RWPE1 (cell line): ENCODE measurements at regions not wholly inside any gene's neighbourhood (a gene's known extent, or its start where the extent isn't known, plus 50 kb on each side); places are given as distances from the start of the nearest gene placed in this dataset.
"Not testable (repeated sequence)": the region's sequence is repeated elsewhere in the genome, so short reads cannot be mapped to it uniquely, and the experiment has no call there.

Experiments
- CTCF ChIA-PET: fragments of 350-600 bp; sonication (Branson Sonifier 250); formaldehyde crosslinking; extraction: SDS; loops from one replicate; lab custom pipeline; 2021; lab: Yijun Ruan, JAX
- POLR2A ChIA-PET: fragments of 400-600 bp; formaldehyde crosslinking; extraction: SDS; loops from one replicate; lab custom pipeline; 2020; ENCODE audit warnings: antibody characterized with exemption; ENCODE audit not compliant: low non-redundant PET; lab: Yijun Ruan, JAX
- DNase-seq: peaks from one replicate; pipeline ENCODE4 v3.0.0; 2012; ENCODE audit warnings: low spot score
- H3K27ac ChIP-seq: fragments of 450-650 bp; 2 replicates; pipeline ENCODE4 v1.5.1; 2017
- TF ChIP-seq, protein P1 (sequence below): fragments of 450-650 bp; conservative IDR thresholded peaks from 2 replicates; pipeline ENCODE4 v1.5.1; 2017; ENCODE audit warnings: low read depth, mild to moderate bottlenecking

GRCh38 chr12:131333136-131333535, 377.8 kb upstream of the SFSWAP start:
- CTCF ChIA-PET = no interaction called here
- H3K27ac ChIP-seq = no peak overlapping the region
- POLR2A ChIA-PET = no interaction called here
- TF ChIP-seq, protein P1, sequence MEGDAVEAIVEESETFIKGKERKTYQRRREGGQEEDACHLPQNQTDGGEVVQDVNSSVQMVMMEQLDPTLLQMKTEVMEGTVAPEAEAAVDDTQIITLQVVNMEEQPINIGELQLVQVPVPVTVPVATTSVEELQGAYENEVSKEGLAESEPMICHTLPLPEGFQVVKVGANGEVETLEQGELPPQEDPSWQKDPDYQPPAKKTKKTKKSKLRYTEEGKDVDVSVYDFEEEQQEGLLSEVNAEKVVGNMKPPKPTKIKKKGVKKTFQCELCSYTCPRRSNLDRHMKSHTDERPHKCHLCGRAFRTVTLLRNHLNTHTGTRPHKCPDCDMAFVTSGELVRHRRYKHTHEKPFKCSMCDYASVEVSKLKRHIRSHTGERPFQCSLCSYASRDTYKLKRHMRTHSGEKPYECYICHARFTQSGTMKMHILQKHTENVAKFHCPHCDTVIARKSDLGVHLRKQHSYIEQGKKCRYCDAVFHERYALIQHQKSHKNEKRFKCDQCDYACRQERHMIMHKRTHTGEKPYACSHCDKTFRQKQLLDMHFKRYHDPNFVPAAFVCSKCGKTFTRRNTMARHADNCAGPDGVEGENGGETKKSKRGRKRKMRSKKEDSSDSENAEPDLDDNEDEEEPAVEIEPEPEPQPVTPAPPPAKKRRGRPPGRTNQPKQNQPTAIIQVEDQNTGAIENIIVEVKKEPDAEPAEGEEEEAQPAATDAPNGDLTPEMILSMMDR = no peak
- no peak for DNase-seq

- TF ChIP-seq, protein P1 = no peak
- no peak overlapping the region for H3K27ac ChIP-seq
- POLR2A ChIA-PET = no interaction called here
- DNase-seq = no peak
- CTCF ChIA-PET = no interaction called here
These were observed 377.1 kb upstream of the SFSWAP start for GRCh38 chr12:131333621-131334440.

DNA sequence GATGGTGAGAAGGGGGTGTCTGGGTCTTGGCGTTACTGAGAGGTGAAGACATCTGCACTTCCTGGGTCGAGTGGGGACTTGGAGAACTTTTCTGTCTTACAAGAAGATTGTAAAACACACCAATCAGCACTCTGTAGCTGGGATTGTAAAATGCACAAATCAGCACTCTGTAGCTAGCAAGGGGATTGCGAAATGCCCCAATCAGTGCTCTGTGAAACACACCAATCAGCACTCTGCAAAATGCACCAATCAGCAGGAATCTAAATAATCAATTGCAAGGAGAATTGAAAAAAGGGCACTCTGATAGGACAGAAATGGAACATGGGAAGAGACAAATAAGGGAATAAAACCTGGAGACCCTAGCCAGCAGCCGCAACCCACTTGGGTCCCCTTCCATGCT, 376.1 kb upstream of the SFSWAP start:
- POLR2A ChIA-PET = no interaction called here
- CTCF ChIA-PET = no interaction called here
- H3K27ac ChIP-seq = no peak overlapping the region
- TF ChIP-seq, protein P1 = no peak
- no peak for DNase-seq

DNA sequence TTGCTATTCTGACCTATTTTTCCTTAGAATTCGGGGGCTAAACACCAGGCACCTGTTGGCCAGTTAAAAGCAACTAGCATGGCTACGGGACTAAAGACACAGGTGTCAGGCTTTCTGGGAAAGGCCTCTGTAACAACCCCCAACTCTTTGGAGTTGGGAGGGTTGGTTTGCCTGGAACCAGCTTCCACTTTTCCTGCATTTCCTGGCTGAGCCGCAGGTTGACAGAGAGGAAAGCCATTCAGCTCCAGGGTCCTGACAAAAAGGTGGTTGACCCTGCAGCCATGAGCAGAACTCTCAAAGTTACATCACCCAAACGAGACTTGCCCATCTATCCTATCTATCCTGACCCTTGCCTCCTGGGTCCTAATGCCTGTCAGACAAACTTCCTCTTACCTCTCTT, 375.4 kb upstream of the SFSWAP start:
- ChIA-PET CTCF (no interaction called here), POLR2A (no interaction called here)
- no peak overlapping the region for H3K27ac ChIP-seq
- TF ChIP-seq, protein P1 = no peak
- DNase-seq = no peak

DNA sequence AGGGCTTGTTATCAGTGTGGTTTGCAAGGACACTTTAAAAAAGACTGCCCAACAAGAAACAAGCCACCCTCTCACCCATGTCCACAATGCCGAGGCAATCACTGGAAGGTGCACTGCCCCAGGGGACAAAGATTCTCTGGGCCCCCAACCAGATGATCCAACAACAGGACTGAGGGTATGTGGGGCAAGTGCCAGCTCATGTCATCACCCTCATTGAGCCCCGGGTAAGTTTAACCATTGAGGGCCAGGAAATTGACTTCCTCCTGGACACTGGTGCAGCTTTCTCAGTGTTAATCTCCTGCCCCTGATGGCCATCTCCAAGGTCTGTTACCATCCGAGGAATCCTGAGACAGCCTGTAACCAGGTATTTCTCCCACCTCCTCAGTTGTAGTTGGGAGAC, 373.0 kb upstream of the SFSWAP start:
- POLR2A ChIA-PET, H3K27ac ChIP-seq, DNase-seq: not testable (repeated sequence)
- CTCF ChIA-PET = interaction anchor here (0.6 kb wide), 1 partner anchor 355 kb away, joined by 4 read pairs; no protein-coding TSS in a partner anchor

GRCh38 chr12:131340616-131341210, 370.2 kb upstream of the SFSWAP start:
- no peak for DNase-seq
- POLR2A ChIA-PET = no interaction called here
- TF ChIP-seq, protein P1 = no peak
- H3K27ac ChIP-seq = no peak overlapping the region
- CTCF ChIA-PET = no interaction called here

GRCh38 chr12:131341608-131342007, 369.3 kb upstream of the SFSWAP start:
- POLR2A ChIA-PET, CTCF ChIA-PET, H3K27ac ChIP-seq, DNase-seq: not testable (repeated sequence)

GRCh38 chr12:131343436-131343835, 367.5 kb upstream of the SFSWAP start:
- DNase-seq, POLR2A ChIA-PET, CTCF ChIA-PET, H3K27ac ChIP-seq: not testable (repeated sequence)

- POLR2A ChIA-PET, CTCF ChIA-PET, DNase-seq, H3K27ac ChIP-seq: not testable (repeated sequence)
These were observed 366.0 kb upstream of the SFSWAP start for GRCh38 chr12:131344715-131345520.
